ENCODE measurements at regions not wholly inside any gene's neighbourhood (a gene's known extent, or its start where the extent isn't known, plus 50 kb on each side); places are given as distances from the start of the nearest gene placed in this dataset.
"Not testable (repeated sequence)": the region's sequence is repeated elsewhere in the genome, so short reads cannot be mapped to it uniquely, and the experiment has no call there.

- no peak for TF ChIP-seq CTCF (IDR thresholded peaks at IDR 0.05; ENCODE audit: partially characterized antibody, unreplicated experiment)
- Mint-ChIP-seq H3K4me1 (ENCODE audit: low read depth, unreplicated experiment) (peaks cover 7% of the 10 kb centered on the region), H3K27me3 (ENCODE audit: unreplicated experiment) (no peaks in the 10 kb centered on the region), H3K27ac (ENCODE audit: unreplicated experiment) (no peak overlapping the region), H3K4me3 (ENCODE audit: unreplicated experiment) (no peak overlapping the region), H3K9me3 (ENCODE audit: unreplicated experiment) (peaks cover 1% of the 10 kb centered on the region), H3K36me3 (ENCODE audit: unreplicated experiment) (no peaks in the 10 kb centered on the region)
- DNase-seq: no peak
These were observed 563.9 kb downstream of the HTR1A start for GRCh38 chr5:63398346-63398745.

GRCh38 chr5:63388188-63388587, 574.1 kb downstream of the HTR1A start:
- not testable (repeated sequence) for DNase-seq; H3K9me3 Mint-ChIP-seq (ENCODE audit: unreplicated experiment); H3K27me3 Mint-ChIP-seq (ENCODE audit: unreplicated experiment); H3K4me3 Mint-ChIP-seq (ENCODE audit: unreplicated experiment); H3K4me1 Mint-ChIP-seq (ENCODE audit: low read depth, unreplicated experiment); H3K27ac Mint-ChIP-seq (ENCODE audit: unreplicated experiment); H3K36me3 Mint-ChIP-seq (ENCODE audit: unreplicated experiment)

- Mint-ChIP-seq H3K27me3 (ENCODE audit: unreplicated experiment) (peaks cover 3% of the 10 kb centered on the region), H3K4me1 (ENCODE audit: low read depth, unreplicated experiment) (no peaks in the 10 kb centered on the region), H3K27ac (ENCODE audit: unreplicated experiment) (no peak overlapping the region), H3K9me3 (ENCODE audit: unreplicated experiment) (no peaks in the 10 kb centered on the region), H3K4me3 (ENCODE audit: unreplicated experiment) (no peak overlapping the region), H3K36me3 (ENCODE audit: unreplicated experiment) (peaks cover 3% of the 10 kb centered on the region)
- TF ChIP-seq CTCF (IDR thresholded peaks at IDR 0.05; ENCODE audit: partially characterized antibody, unreplicated experiment): no peak
- no peak for DNase-seq
These were observed 586.4 kb downstream of the HTR1A start for GRCh38 chr5:63375851-63376250.

GRCh38 chr5:63374085-63374484, 588.2 kb downstream of the HTR1A start:
- TF ChIP-seq CTCF (IDR thresholded peaks at IDR 0.05; ENCODE audit: partially characterized antibody, unreplicated experiment): no peak
- Mint-ChIP-seq H3K4me3 (ENCODE audit: unreplicated experiment) (no peak overlapping the region), H3K27me3 (ENCODE audit: unreplicated experiment) (peaks cover 3% of the 10 kb centered on the region), H3K9me3 (ENCODE audit: unreplicated experiment) (no peaks in the 10 kb centered on the region), H3K4me1 (ENCODE audit: low read depth, unreplicated experiment) (no peaks in the 10 kb centered on the region), H3K36me3 (ENCODE audit: unreplicated experiment) (no peaks in the 10 kb centered on the region), H3K27ac (ENCODE audit: unreplicated experiment) (no peak overlapping the region)
- DNase-seq: no peak

GRCh38 chr5:63351164-63351563, 611.1 kb downstream of the HTR1A start:
- no peak for TF ChIP-seq CTCF (IDR thresholded peaks at IDR 0.05; ENCODE audit: partially characterized antibody, unreplicated experiment)
- no peak for DNase-seq
- H3K36me3 Mint-ChIP-seq (ENCODE audit: unreplicated experiment): no peaks in the 10 kb centered on the region
- no peak overlapping the region for H3K27ac Mint-ChIP-seq (ENCODE audit: unreplicated experiment)
- no peak overlapping the region for H3K4me3 Mint-ChIP-seq (ENCODE audit: unreplicated experiment)
- H3K27me3 Mint-ChIP-seq (ENCODE audit: unreplicated experiment): no peaks in the 10 kb centered on the region
- no peaks in the 10 kb centered on the region for H3K4me1 Mint-ChIP-seq (ENCODE audit: low read depth, unreplicated experiment)
- no peaks in the 10 kb centered on the region for H3K9me3 Mint-ChIP-seq (ENCODE audit: unreplicated experiment)

- TF ChIP-seq CTCF (IDR thresholded peaks at IDR 0.05; ENCODE audit: partially characterized antibody, unreplicated experiment): no peak
- Mint-ChIP-seq H3K27ac (ENCODE audit: unreplicated experiment) (no peak overlapping the region), H3K27me3 (ENCODE audit: unreplicated experiment) (no peaks in the 10 kb centered on the region), H3K9me3 (ENCODE audit: unreplicated experiment) (no peaks in the 10 kb centered on the region), H3K36me3 (ENCODE audit: unreplicated experiment) (no peaks in the 10 kb centered on the region), H3K4me1 (ENCODE audit: low read depth, unreplicated experiment) (no peaks in the 10 kb centered on the region), H3K4me3 (ENCODE audit: unreplicated experiment) (no peak overlapping the region)
- no peak for DNase-seq
These were observed 615.8 kb downstream of the HTR1A start for GRCh38 chr5:63346451-63346850.

Data from glutamatergic neuron (in vitro differentiated cells).